ENCODE measurements at regions not wholly inside any gene's neighbourhood (a gene's known extent, or its start where the extent isn't known, plus 50 kb on each side); places are given as distances from the start of the nearest gene placed in this dataset.
"Not testable (repeated sequence)": the region's sequence is repeated elsewhere in the genome, so short reads cannot be mapped to it uniquely, and the experiment has no call there.

DNA sequence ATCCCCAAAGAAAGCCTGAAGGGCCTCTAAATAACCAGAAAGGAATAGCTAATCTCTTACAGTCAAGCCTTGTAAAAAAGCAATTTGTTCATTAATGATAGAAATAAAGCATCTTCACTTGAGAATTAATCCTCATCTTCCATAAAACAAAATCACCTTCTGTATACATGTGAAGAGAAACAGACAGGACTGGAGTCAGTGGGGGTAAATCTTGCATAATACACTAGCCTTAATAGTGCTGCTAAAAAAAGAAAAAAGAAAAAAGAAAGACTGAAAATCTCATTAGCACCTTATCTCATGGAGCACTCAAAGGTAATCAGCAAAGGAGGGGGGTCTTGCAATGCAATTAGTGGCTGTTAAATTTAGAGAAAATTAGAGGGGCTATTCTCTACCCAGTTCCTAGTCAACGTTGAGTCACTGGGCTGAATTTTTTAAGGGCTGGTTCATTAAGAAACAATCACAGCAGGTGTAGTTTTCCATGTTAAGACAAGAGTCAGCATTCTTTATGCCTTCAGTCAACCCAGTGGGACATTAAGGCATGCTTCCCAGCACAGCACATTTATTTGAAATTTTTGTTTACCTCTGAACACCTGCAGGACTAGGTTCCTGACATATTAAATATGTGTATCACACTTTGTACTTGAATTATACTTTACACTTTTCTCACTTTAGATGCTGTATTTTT, 1455.7 kb upstream of the CELF2 start:
- intact Hi-C loops (cut with DNase I): no loop called here
- H3K36me3 ChIP-seq: no peaks in the 10 kb centered on the region
- H3K27me3 ChIP-seq: no peaks in the 10 kb centered on the region
- no peaks in the 10 kb centered on the region for H3K9me3 ChIP-seq
- H3K4me3 ChIP-seq: no peak overlapping the region
- no peaks in the 10 kb centered on the region for H3K4me1 ChIP-seq
- no peak overlapping the region for H3K27ac ChIP-seq
- no peak for DNase-seq (ENCODE audit: extremely low spot score in 2 of 2)
- TF ChIP-seq POLR2A (IDR thresholded peaks at IDR 0.05): no peak
- TF ChIP-seq POLR2AphosphoS5 (IDR thresholded peaks at IDR 0.05; ENCODE audit: insufficient read depth in 1 of 2, low read depth in 1 of 2): no peak
- no peak for TF ChIP-seq CTCF (IDR thresholded peaks at IDR 0.05)

GRCh38 chr10:9577746-9578145, 1439.9 kb upstream of the CELF2 start:
- Histone ChIP-seq H3K27me3 (no peaks in the 10 kb centered on the region), H3K36me3 (no peaks in the 10 kb centered on the region), H3K27ac (no peak overlapping the region), H3K4me3 (no peak overlapping the region), H3K4me1 (no peaks in the 10 kb centered on the region), H3K9me3 (no peaks in the 10 kb centered on the region)
- DNase-seq (ENCODE audit: extremely low spot score in 2 of 2): no peak
- no peak for TF ChIP-seq POLR2A (IDR thresholded peaks at IDR 0.05)
- TF ChIP-seq CTCF (IDR thresholded peaks at IDR 0.05): no peak
- no peak for TF ChIP-seq POLR2AphosphoS5 (IDR thresholded peaks at IDR 0.05; ENCODE audit: insufficient read depth in 1 of 2, low read depth in 1 of 2)
- intact Hi-C loops (cut with DNase I): no loop called here

DNA sequence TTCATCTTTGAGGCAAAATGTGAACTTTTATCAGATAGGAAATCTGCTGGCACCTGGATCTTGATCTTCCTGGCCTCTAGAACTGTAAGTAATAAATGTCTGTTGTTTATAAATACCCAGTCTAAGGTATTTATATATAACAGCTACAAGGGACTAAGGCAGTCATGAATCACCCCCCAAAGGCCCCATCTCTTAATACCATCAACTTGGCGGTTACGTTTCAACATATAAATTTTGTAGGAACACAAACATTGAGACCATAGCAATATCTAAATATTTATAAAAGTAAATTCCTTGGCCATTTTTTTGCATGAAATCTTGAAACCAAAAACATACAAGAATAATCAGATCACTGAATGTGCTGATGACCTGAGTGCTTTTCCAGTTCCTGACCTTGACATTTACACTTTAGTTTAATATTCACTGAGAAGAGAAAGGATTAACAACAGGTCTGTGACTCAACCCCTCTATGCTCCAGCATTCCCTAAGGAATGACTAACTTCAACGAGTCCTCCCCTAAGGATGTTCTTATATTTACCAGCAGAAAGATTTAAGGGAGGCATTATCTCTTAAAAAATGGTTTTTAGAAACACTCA, 1438.5 kb upstream of the CELF2 start:
- Histone ChIP-seq H3K36me3 (no peaks in the 10 kb centered on the region), H3K4me1 (no peaks in the 10 kb centered on the region), H3K9me3 (no peaks in the 10 kb centered on the region), H3K27me3 (no peaks in the 10 kb centered on the region), H3K27ac (no peak overlapping the region), H3K4me3 (no peak overlapping the region)
- intact Hi-C loops (cut with DNase I): no loop called here
- TF ChIP-seq POLR2AphosphoS5 (IDR thresholded peaks at IDR 0.05; ENCODE audit: insufficient read depth in 1 of 2, low read depth in 1 of 2) (no peak), POLR2A (IDR thresholded peaks at IDR 0.05) (no peak), CTCF (IDR thresholded peaks at IDR 0.05) (no peak)
- no peak for DNase-seq (ENCODE audit: extremely low spot score in 2 of 2)

GRCh38 chr10:9582803-9583202, 1434.9 kb upstream of the CELF2 start:
- H3K27me3 ChIP-seq; H3K4me3 ChIP-seq; H3K36me3 ChIP-seq; H3K9me3 ChIP-seq; H3K4me1 ChIP-seq; DNase-seq (ENCODE audit: extremely low spot score in 2 of 2); intact Hi-C loops (cut with DNase I); H3K27ac ChIP-seq: not testable (repeated sequence)

- TF ChIP-seq POLR2A (IDR thresholded peaks at IDR 0.05): no peak
- TF ChIP-seq CTCF (IDR thresholded peaks at IDR 0.05): no peak
- no peak for TF ChIP-seq POLR2AphosphoS5 (IDR thresholded peaks at IDR 0.05; ENCODE audit: insufficient read depth in 1 of 2, low read depth in 1 of 2)
- intact Hi-C loops (cut with DNase I): no loop called here
- Histone ChIP-seq H3K4me3 (no peak overlapping the region), H3K4me1 (no peaks in the 10 kb centered on the region), H3K36me3 (no peaks in the 10 kb centered on the region), H3K27ac (no peak overlapping the region), H3K27me3 (no peaks in the 10 kb centered on the region), H3K9me3 (no peaks in the 10 kb centered on the region)
- no peak for DNase-seq (ENCODE audit: extremely low spot score in 2 of 2)
These were observed 1421.2 kb upstream of the CELF2 start for GRCh38 chr10:9596368-9596920.
